ENCODE measurements at regions not wholly inside any gene's neighbourhood (a gene's known extent, or its start where the extent isn't known, plus 50 kb on each side); places are given as distances from the start of the nearest gene placed in this dataset.

DNA sequence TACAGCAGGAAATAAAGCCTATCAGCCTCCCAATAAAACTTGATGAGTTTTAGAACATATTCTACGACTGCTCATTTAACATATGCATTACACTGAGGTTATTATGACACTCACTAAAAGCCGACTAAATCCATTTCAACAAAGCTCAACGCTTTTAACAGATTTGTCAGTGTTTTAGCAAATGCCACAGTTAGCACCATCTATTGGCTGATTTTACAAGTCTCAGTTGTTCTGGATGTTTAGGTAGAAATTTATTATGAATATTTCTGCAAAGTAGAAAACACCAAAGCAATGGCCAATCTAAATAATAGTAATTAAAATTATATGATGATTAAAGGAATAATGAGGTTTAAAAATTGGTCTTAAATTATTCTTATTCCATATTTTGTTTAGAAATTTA, 993.2 kb upstream of the PCDH7 start:
- no peak overlapping the region for H3K18ac ChIP-seq (ENCODE audit: extremely low read depth, low read length)
- no peak overlapping the region for H3K27ac ChIP-seq (ENCODE audit: low read depth, low read length)
- no peaks in the 10 kb centered on the region for H3K79me2 ChIP-seq (ENCODE audit: control insufficient read depth in 1 of 2, insufficient read depth in 2 of 2, low read length in 2 of 2)
- no peak overlapping the region for H4K8ac ChIP-seq (ENCODE audit: extremely low read depth, insufficient read depth, low read length)
- DNase-seq (ENCODE audit: low read depth in 1 of 2, low spot score in 2 of 2) (no peak), FAIRE-seq (no peak)
- H3K79me1 ChIP-seq (ENCODE audit: low read depth, low read length) = no peaks in the 10 kb centered on the region
- H2AK5ac ChIP-seq (ENCODE audit: low read depth, low read length) = no peak overlapping the region
- H4K5ac ChIP-seq (ENCODE audit: insufficient read length, low read depth, low read length) = no peak overlapping the region
- no peak overlapping the region for H3K4ac ChIP-seq (replicated peaks; ENCODE audit: insufficient read length, low read depth, low read length)
- ChIA-PET CTCF (ENCODE audit: partially characterized antibody) (interaction anchor here (0.7 kb wide), 1 partner anchor 521 kb away, joined by 3 read pairs; no protein-coding TSS in a partner anchor), POLR2A (ENCODE audit: partially characterized antibody) (no interaction called here)
- H3K4me3 ChIP-seq (ENCODE audit: extremely low read depth in 1 of 4, insufficient read depth in 2 of 4, low read depth in 3 of 4, low read length in 4 of 4) = no peak overlapping the region
- no peak overlapping the region for H3K9ac ChIP-seq (replicated peaks in 1 of 4; ENCODE audit: extremely low read depth in 1 of 4, low read depth in 3 of 4, low read length in 3 of 4)
- no peaks in the 10 kb centered on the region for H3K4me1 ChIP-seq (replicated peaks in 1 of 4; ENCODE audit: control insufficient read depth in 3 of 4, insufficient read depth in 4 of 4, low read length in 3 of 4)
- no peak overlapping the region for H3K14ac ChIP-seq (ENCODE audit: insufficient read length)
- no peak overlapping the region for H2BK12ac ChIP-seq (ENCODE audit: low read depth, low read length)
- 86% methylated on average over 3 of the region's 3 CpGs; no CpG with 5 or more reads in 1 of the 2 experiments for WGBS, 2 experiments (ENCODE audit: extremely low coverage in 1 of 2, insufficient coverage in 1 of 2, insufficient read length in 1 of 2, insufficient replicate concordance in 2 of 2, low coverage in 1 of 2, low lambda C conversion rate in 2 of 2, missing lambda C conversion rate in 1 of 2)
- no peak overlapping the region for H3K4me2 ChIP-seq (ENCODE audit: insufficient read depth in 1 of 2, low read depth in 2 of 2, low read length in 2 of 2)
- no peaks in the 10 kb centered on the region for H3K23me2 ChIP-seq (ENCODE audit: low read depth, low read length)
- no peaks in the 10 kb centered on the region for H3K9me3 ChIP-seq (ENCODE audit: insufficient read depth in 2 of 2, low read depth in 1 of 2, low read length in 1 of 2)
- H3K23ac ChIP-seq (ENCODE audit: insufficient read length) = no peak overlapping the region
- no peak overlapping the region for H2BK20ac ChIP-seq (ENCODE audit: low read length)
- H3K36me3 ChIP-seq (ENCODE audit: control insufficient read depth in 2 of 4, insufficient read depth in 4 of 4, low read length in 3 of 4) = no peaks in the 10 kb centered on the region
- H2BK5ac ChIP-seq (ENCODE audit: low read depth, low read length) = no peak overlapping the region
- no peak overlapping the region for H2AFZ ChIP-seq (ENCODE audit: low read length)
- TF ChIP-seq NRF1 (IDR thresholded peaks at IDR 0.05; ENCODE audit: low read depth, low read length) (no peak), CBX8 (IDR thresholded peaks at IDR 0.05; ENCODE audit: borderline replicate concordance, low read depth, low read length) (no peak), SIX5 (IDR thresholded peaks at IDR 0.05; ENCODE audit: low read depth, low read length) (no peak), HDAC2 (IDR thresholded peaks at IDR 0.05; ENCODE audit: borderline replicate concordance in 1 of 2, low read depth in 2 of 2, low read length in 2 of 2) (no peak), KDM4A (IDR thresholded peaks at IDR 0.05; ENCODE audit: low read depth, low read length, severe bottlenecking) (no peak), TEAD4 (IDR thresholded peaks at IDR 0.05; ENCODE audit: low read depth, low read length) (no peak), ZNF274 (IDR thresholded peaks at IDR 0.05; ENCODE audit: borderline replicate concordance, extremely low read depth, low read length) (no peak), KDM1A (IDR thresholded peaks at IDR 0.05; ENCODE audit: borderline replicate concordance, low read length) (no peak), CEBPB (IDR thresholded peaks at IDR 0.05; ENCODE audit: low read depth, low read length) (no peak), HDAC6 (IDR thresholded peaks at IDR 0.05; ENCODE audit: low read depth, low read length) (no peak), CHD1 (IDR thresholded peaks at IDR 0.05; ENCODE audit: low read depth, low read length) (no peak)
- no peaks in the 10 kb centered on the region for H3K27me3 ChIP-seq (replicated peaks in 1 of 4; ENCODE audit: control insufficient read depth in 3 of 4, extremely low read depth in 1 of 4, insufficient read depth in 3 of 4, low read length in 3 of 4)
- no peak overlapping the region for H2BK15ac ChIP-seq (ENCODE audit: low read length)
- H2BK120ac ChIP-seq (replicated peaks; ENCODE audit: low read depth, low read length) = no peak overlapping the region
- no peaks in the 10 kb centered on the region for H4K20me1 ChIP-seq (replicated peaks in 1 of 2; ENCODE audit: control insufficient read depth in 1 of 2, insufficient read depth in 2 of 2, low read length in 2 of 2)
- H4K91ac ChIP-seq (replicated peaks; ENCODE audit: insufficient read length, low read length) = no peak overlapping the region
- no peak overlapping the region for H3K56ac ChIP-seq (replicated peaks; ENCODE audit: insufficient read length, low read depth, low read length)
